ENCODE measurements at regions not wholly inside any gene's neighbourhood (a gene's known extent, or its start where the extent isn't known, plus 50 kb on each side); places are given as distances from the start of the nearest gene placed in this dataset.

GRCh38 chr6:45756606-45757005 is 259.1 kb downstream of the CLIC5 start:
- DNase-seq = no peak
- ATAC-seq = no peak
- no peaks in the 10 kb centered on the region for H3K27me3 ChIP-seq
- in situ Hi-C loops (cut with MboI; ENCODE audit: low sequenced_read_pairs in 4 of 4) (no loop called here), intact Hi-C loops (cut with DNase I; ENCODE audit: low total_unique reads) (no loop called here)
- no peak overlapping the region for H3K27ac ChIP-seq
- H3K4me3 ChIP-seq = no peak overlapping the region
- H3K4me1 ChIP-seq = no peaks in the 10 kb centered on the region
- TF ChIP-seq CTCF (IDR thresholded peaks at IDR 0.05 in 4 of 5, conservative IDR thresholded peaks at IDR 0.05 in 1 of 5) (no peak), POLR2A (IDR thresholded peaks at IDR 0.05) (no peak)
- no peaks in the 10 kb centered on the region for H3K9me3 ChIP-seq
- H3K36me3 ChIP-seq = no peaks in the 10 kb centered on the region

GRCh38 chr6:45754432-45754831 is 261.2 kb downstream of the CLIC5 start:
- intact Hi-C loops (cut with DNase I; ENCODE audit: low total_unique reads) (no loop called here), in situ Hi-C loops (cut with MboI; ENCODE audit: low sequenced_read_pairs in 4 of 4) (no loop called here)
- H3K4me3 ChIP-seq = no peak overlapping the region

GRCh38 chr6:45746046-45746445 is 269.6 kb downstream of the CLIC5 start:
- TF ChIP-seq POLR2A (IDR thresholded peaks at IDR 0.05) = no peak
- no peak for TF ChIP-seq CTCF (IDR thresholded peaks at IDR 0.05 in 4 of 5, conservative IDR thresholded peaks at IDR 0.05 in 1 of 5)
- intact Hi-C loops (cut with DNase I; ENCODE audit: low total_unique reads) (no loop called here), in situ Hi-C loops (cut with MboI; ENCODE audit: low sequenced_read_pairs in 4 of 4) (no loop called here)
- no peak overlapping the region for H3K27ac ChIP-seq
- no peaks in the 10 kb centered on the region for H3K27me3 ChIP-seq
- peaks cover 5 to 9% of the 10 kb centered on the region in 2 donors for H3K4me1 ChIP-seq
- no peaks in the 10 kb centered on the region for H3K36me3 ChIP-seq
- DNase-seq (no peak), ATAC-seq (no peak)
- H3K9me3 ChIP-seq = no peaks in the 10 kb centered on the region
- H3K4me3 ChIP-seq = no peak overlapping the region

More at GRCh38 chr6:45754432-45754831, 261.2 kb downstream of the CLIC5 start:
- Histone ChIP-seq H3K9me3 (no peaks in the 10 kb centered on the region), H3K4me1 (no peaks in the 10 kb centered on the region), H3K27ac (no peak overlapping the region), H3K36me3 (no peaks in the 10 kb centered on the region), H3K27me3 (no peaks in the 10 kb centered on the region)
- TF ChIP-seq POLR2A (IDR thresholded peaks at IDR 0.05) (no peak), CTCF (IDR thresholded peaks at IDR 0.05 in 4 of 5, conservative IDR thresholded peaks at IDR 0.05 in 1 of 5) (no peak)
- DNase-seq (no peak), ATAC-seq (no peak)

- no peak for TF ChIP-seq CTCF (IDR thresholded peaks at IDR 0.05 in 4 of 5, conservative IDR thresholded peaks at IDR 0.05 in 1 of 5)
- no peak for TF ChIP-seq POLR2A (IDR thresholded peaks at IDR 0.05)
- ATAC-seq = no peak
- in situ Hi-C loops (cut with MboI; ENCODE audit: low sequenced_read_pairs in 4 of 4) (no loop called here), intact Hi-C loops (cut with DNase I; ENCODE audit: low total_unique reads) (no loop called here)
- Histone ChIP-seq H3K27me3 (no peaks in the 10 kb centered on the region), H3K27ac (no peak overlapping the region), H3K4me3 (no peak overlapping the region), H3K36me3 (no peaks in the 10 kb centered on the region), H3K4me1 (peaks cover 5 to 10% of the 10 kb centered on the region in 2 donors), H3K9me3 (no peaks in the 10 kb centered on the region)
- no peak for DNase-seq
These were observed 272.5 kb downstream of the CLIC5 start for GRCh38 chr6:45743028-45743615.

- Histone ChIP-seq H3K27me3 (no peaks in the 10 kb centered on the region), H3K27ac (peak overlapping the region in 1 of 4 donors; percentile 18), H3K36me3 (no peaks in the 10 kb centered on the region), H3K4me1 (peaks cover 5 to 10% of the 10 kb centered on the region in 2 donors), H3K4me3 (no peak overlapping the region), H3K9me3 (no peaks in the 10 kb centered on the region)
- in situ Hi-C loops (cut with MboI; ENCODE audit: low sequenced_read_pairs in 4 of 4) = no loop called here
- TF ChIP-seq POLR2A (IDR thresholded peaks at IDR 0.05) = no peak
- no peak for TF ChIP-seq CTCF (IDR thresholded peaks at IDR 0.05 in 4 of 5, conservative IDR thresholded peaks at IDR 0.05 in 1 of 5)
- no peak for DNase-seq
- intact Hi-C loops (cut with DNase I; ENCODE audit: low total_unique reads) = no loop called here
- ATAC-seq = no peak
These were observed 273.1 kb downstream of the CLIC5 start for GRCh38 chr6:45742591-45742990.
